Small intestine (tissue), 7 donors: ENCODE measurements at regions not wholly inside any gene's neighbourhood (a gene's known extent, or its start where the extent isn't known, plus 50 kb on each side); places are given as distances from the start of the nearest gene placed in this dataset.
"Not testable (repeated sequence)": the region's sequence is repeated elsewhere in the genome, so short reads cannot be mapped to it uniquely, and the experiment has no call there.

Source experiments
- DNase-seq, 2 donors: peaks; one replicate each; pipeline versions ENCODE4 v3.0.0 to v3.0.0-alpha.2; 2013
- FAIRE-seq: peaks from 2 replicates; lab custom pipeline; 2012; peaks lifted over from hg19 to GRCh38; lab: Jason Lieb, UNC
- H3K27ac ChIP-seq, 3 donors: one replicate each; pipeline ENCODE4 v1.5.1; 2013; ENCODE audit warnings: low read length in 2 of 3, mild to moderate bottlenecking in 2 of 3, control low read depth in 1 of 3, inconsistent platforms in 1 of 3, low read depth in 1 of 3, moderate library complexity in 1 of 3
- H3K27me3 ChIP-seq, 3 donors: one replicate each; pipeline ENCODE4 v1.6.1; 2013; ENCODE audit warnings: low read length in 3 of 3, inconsistent platforms in 1 of 3; ENCODE audit not compliant: control insufficient read depth in 3 of 3, insufficient read depth in 3 of 3
- H3K36me3 ChIP-seq, 3 donors: one replicate each; pipeline ENCODE4 v1.6.1; 2013; ENCODE audit warnings: low read length in 3 of 3, inconsistent platforms in 1 of 3, low read depth in 1 of 3, mild to moderate bottlenecking in 1 of 3, moderate library complexity in 1 of 3; ENCODE audit not compliant: control insufficient read depth in 3 of 3, insufficient read depth in 2 of 3
- H3K4me1 ChIP-seq, 3 donors: one replicate each; pipeline ENCODE4 v1.6.1; 2013; ENCODE audit warnings: low read length in 2 of 3, inconsistent platforms in 1 of 3, low read depth in 1 of 3, mild to moderate bottlenecking in 1 of 3, moderate library complexity in 1 of 3; ENCODE audit not compliant: control insufficient read depth in 3 of 3, insufficient read depth in 2 of 3
- H3K4me3 ChIP-seq, 3 donors: one replicate each; pipeline ENCODE4 v1.5.1; 2013; ENCODE audit warnings: low read length in 3 of 3, control low read depth in 1 of 3, inconsistent platforms in 1 of 3, low read depth in 1 of 3, mild to moderate bottlenecking in 1 of 3, moderate library complexity in 1 of 3
- H3K9me3 ChIP-seq, 2 donors: one replicate each; pipeline ENCODE4 v1.6.1; 2013; ENCODE audit warnings: low read depth in 1 of 2, low read length in 1 of 2; ENCODE audit not compliant: control insufficient read depth in 2 of 2, insufficient read depth in 1 of 2
- WGBS, 3 donors: extraction: QIAGEN DNeasy Blood & Tissue Kit; methylation state at CpG; one replicate each; pipeline ENCODE4 v1.1.7; 2013; 5-methylcytosine and 5-hydroxymethylcytosine counted together
- donor health status: healthy with polysubstance abuse.
- donor health status: control.
- donor health status: control.
- donor health status: Bipolar disorder and iron deficiency.
- donor health status: healthy.

DNA sequence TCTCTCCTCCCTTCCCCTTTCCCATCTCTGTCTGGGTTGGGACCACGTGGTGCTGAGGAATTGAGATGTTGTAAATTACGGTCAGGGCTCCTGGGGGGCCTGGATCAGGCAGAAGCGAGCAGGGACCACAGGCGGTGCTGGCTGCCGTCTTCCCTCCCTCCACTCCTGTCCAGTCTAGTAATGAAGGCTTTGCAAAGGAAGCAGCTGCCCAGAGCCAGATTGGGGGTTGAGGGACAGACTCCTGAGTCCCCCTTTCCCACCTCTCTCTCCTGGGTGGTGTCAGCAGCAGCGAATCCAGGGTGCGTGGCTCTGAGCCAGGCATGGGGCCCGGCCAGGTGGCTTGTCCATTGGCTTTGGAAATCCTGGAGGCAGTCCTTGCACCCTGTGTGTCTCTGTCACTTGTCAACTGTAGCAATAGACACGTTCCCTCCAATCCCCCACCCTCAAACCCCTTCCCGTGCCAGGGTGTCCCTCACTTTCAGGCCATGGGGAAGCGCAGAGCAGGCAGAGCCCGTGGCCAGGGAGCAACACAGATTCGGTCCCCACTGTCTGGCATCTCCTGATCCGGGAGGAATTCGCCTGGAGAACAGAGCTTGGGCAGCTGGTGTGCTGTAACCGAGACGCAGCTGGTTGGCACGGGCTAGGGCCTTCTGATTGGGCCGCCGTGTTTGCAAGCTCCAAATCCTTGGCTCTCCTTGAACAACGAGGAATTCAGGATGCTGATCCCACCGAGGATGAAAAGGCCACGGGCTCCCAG lies 64.8 kb upstream of the WNT4 start:
- WGBS, 3 donors, result 39 to 45% (median 43%) methylated on average over 23 of the region's 23 CpGs
- FAIRE-seq (no peak), DNase-seq (no peak)
- Histone ChIP-seq H3K4me3 (no peak overlapping the region), H3K27me3 (peaks cover 0 to 58% (median 16%) of the 10 kb centered on the region in 3 donors), H3K36me3 (no peaks in the 10 kb centered on the region), H3K9me3 (no peaks in the 10 kb centered on the region), H3K4me1 (no peaks in the 10 kb centered on the region), H3K27ac (no peak overlapping the region)

DNA sequence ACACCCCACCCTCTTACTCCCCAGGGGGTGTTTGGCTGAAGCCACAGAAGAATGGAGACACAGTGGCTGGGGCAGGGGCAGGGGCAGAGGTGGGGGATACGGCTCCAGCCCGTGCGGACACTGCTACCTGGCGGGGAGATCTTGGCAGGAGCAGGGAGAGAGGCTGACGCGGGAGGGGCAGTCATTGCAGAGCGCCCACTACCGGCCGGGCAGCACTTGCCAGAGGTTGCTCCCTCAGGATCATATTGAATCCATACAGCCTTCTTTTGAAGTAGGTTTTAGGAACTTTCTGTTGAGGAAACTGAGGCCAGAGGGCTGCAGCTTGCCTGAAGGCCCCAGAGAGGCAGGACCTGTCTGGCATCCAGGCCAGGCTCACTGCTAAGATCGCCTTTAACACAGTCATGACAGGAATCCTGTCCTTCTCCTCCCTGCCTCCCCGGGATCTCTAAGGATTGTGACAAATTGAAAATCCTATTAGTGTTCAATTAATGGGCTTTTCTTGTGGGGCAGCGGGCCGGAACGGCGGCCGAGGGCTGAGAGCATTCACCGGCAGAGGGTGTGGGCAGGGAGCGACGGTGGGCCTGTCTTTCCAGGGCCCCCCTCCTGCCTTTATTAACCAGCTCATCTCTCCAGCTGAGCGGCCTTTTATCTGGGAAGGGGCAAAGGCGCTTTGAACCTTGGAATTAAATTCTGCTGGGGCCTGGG lies 65.5 kb upstream of the WNT4 start:
- H3K27me3 ChIP-seq, result peaks cover 0 to 63% (median 16%) of the 10 kb centered on the region in 3 donors
- H3K27ac ChIP-seq, result no peak overlapping the region
- WGBS, 3 donors, result 30 to 51% (median 43%) methylated on average over 20 to 21 of the region's 21 CpGs
- H3K4me1 ChIP-seq, result no peaks in the 10 kb centered on the region
- no peak for DNase-seq
- no peak for FAIRE-seq
- H3K4me3 ChIP-seq, result no peak overlapping the region
- H3K9me3 ChIP-seq, result no peaks in the 10 kb centered on the region
- no peaks in the 10 kb centered on the region for H3K36me3 ChIP-seq

DNA sequence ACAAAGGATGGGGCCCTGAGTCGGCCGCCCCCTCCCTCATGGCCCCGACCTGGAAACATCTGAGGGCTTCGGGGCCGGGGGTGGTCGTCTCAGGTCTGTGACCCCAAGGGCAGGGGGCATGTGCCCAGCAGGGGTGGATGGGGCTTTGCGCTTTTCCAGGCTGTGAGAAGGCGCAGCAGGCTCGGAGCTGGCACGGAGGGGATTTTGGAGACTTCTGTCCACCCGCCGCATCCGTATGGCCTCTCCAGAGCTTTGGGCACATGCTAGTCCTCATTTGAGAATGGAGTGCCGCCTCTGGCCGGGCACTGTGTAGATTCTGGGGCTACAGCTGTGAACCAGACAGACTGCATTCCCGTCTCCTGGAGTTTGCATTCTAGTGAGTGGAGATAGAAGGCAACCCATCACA lies 66.1 kb upstream of the WNT4 start:
- WGBS, 3 donors, result 44 to 65% (median 51%) methylated on average over 13 to 16 of the region's 16 CpGs
- Histone ChIP-seq H3K27me3 (peaks cover 0 to 63% (median 16%) of the 10 kb centered on the region in 3 donors), H3K9me3 (no peaks in the 10 kb centered on the region), H3K27ac (no peak overlapping the region), H3K4me3 (no peak overlapping the region), H3K4me1 (no peaks in the 10 kb centered on the region), H3K36me3 (no peaks in the 10 kb centered on the region)
- DNase-seq (no peak), FAIRE-seq (no peak)

DNA sequence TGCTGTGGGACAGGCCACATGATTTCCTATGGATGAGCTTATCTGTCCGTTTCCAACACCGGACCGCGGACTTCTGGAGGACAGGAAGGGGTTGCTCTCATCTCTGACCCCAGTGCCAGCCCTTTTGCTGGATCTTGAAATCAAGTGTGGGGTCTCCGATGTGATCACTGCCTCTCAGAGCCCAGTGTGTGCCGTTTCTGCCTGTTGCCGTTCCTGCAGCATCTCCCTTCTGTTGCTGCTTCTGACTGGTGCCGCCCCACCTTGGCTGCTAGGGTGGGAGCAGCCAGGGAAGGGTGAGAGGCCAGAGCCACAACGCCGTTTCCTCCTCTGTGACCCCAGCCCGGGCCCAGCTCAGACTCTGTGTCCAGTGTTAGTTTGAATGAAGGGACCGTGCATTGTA lies 67.3 kb upstream of the WNT4 start:
- peaks cover 0 to 63% (median 16%) of the 10 kb centered on the region in 3 donors for H3K27me3 ChIP-seq
- H3K36me3 ChIP-seq, result no peaks in the 10 kb centered on the region
- H3K4me1 ChIP-seq, result no peaks in the 10 kb centered on the region
- DNase-seq (no peak), FAIRE-seq (no peak)
- no peak overlapping the region for H3K4me3 ChIP-seq
- WGBS, 3 donors, result 64 to 74% (median 69%) methylated on average over 12 of the region's 12 CpGs
- H3K9me3 ChIP-seq, result no peaks in the 10 kb centered on the region
- no peak overlapping the region for H3K27ac ChIP-seq

DNA sequence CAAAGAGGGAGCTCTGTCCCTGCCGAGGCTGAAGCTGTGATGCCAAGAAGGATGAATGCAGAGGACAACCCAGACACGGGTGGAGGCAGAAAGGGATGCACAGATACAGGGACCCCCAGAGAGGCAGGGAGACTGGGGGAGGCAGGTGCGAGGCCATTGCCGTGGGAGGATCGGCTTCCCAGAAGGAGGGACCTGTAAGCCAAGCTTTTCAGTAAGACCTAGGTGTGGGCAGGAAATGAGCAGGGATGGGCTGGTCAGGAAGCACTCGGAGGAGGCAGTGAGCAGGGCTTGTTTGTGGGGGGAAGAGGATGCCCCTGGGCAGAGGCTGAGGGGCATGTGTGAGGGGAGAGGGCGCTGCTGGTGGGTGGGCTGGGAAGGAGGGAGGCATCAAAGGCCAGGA lies 67.7 kb upstream of the WNT4 start:
- Histone ChIP-seq H3K4me3 (no peak overlapping the region), H3K9me3 (no peaks in the 10 kb centered on the region), H3K27ac (no peak overlapping the region), H3K27me3 (peaks cover 0 to 63% (median 16%) of the 10 kb centered on the region in 3 donors), H3K4me1 (no peaks in the 10 kb centered on the region), H3K36me3 (no peaks in the 10 kb centered on the region)
- FAIRE-seq (no peak), DNase-seq (no peak)
- 25 to 51% (median 34%) methylated on average over 6 to 7 of the region's 7 CpGs for WGBS, 3 donors

DNA sequence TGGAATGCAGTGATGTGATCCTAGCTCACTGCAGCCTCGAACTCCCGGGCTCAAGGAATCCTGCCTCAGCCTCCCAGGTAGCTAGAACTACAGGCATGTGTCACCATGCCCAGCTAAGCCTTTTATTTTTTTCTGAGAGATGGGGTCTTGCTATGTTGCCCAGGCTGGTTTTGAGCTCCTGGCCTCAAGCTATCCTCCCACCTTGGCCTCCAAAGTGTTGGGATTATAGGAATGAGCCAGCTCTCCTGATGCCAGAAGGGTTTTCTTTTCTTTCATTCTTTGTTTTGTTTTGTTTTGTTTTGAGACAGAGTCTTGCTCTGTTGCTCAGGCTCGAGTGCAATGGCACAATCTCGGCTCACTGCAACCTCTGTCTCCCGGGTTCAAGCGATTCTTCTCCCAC lies 68.6 kb upstream of the WNT4 start:
- H3K9me3 ChIP-seq, DNase-seq, H3K4me1 ChIP-seq, H3K27ac ChIP-seq, FAIRE-seq, H3K36me3 ChIP-seq, H3K4me3 ChIP-seq: not testable (repeated sequence)
- WGBS, 3 donors, result 81 to 90% (median 88%) methylated on average over 6 of the region's 6 CpGs
- H3K27me3 ChIP-seq, result peaks cover 0 to 64% (median 16%) of the 10 kb centered on the region in 3 donors

DNA sequence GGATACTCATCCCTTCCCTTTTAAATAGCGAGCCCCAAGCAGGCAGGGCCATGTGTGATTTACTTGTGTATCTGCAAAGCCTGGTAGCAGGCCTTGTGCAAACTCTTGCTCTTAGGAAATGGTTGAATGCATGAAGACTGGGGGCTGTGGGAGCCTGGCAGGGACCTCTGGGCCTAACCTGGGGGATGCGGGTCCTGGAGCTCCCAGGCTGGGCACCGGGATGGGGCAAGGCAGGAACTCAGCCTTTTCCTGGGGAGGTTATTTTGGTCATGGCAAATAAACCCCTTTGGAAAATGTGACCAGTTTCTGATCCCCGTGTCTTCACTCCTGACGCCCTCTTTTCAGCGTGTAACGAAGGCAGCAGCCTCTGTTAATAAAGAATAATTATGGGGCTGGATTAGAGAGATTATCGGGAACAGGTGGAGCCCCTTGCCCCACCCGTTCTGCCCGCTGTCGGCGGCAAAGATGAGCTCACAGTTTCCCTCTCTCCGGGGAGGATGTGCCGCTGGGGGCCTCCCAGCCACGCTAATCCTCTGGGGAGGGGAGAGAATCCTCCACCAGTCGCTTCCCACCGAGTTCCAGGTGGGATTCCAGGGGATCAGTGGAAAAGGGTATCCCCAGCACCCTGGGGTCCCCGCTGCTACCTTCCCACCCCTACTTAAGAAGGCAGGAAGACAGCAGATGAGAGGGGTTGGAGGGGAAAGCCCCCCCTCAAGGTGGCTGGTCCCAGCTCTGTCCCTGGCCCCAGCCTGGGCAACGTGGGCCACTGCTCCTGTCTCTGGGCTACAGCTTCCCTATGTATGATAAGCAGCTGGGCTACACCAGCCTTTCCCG lies 69.7 kb upstream of the WNT4 start:
- 34 to 45% (median 39%) methylated on average over 20 of the region's 20 CpGs for WGBS, 3 donors
- Histone ChIP-seq H3K27me3 (peaks cover 0 to 58% (median 16%) of the 10 kb centered on the region in 3 donors), H3K36me3 (no peaks in the 10 kb centered on the region)

DNA sequence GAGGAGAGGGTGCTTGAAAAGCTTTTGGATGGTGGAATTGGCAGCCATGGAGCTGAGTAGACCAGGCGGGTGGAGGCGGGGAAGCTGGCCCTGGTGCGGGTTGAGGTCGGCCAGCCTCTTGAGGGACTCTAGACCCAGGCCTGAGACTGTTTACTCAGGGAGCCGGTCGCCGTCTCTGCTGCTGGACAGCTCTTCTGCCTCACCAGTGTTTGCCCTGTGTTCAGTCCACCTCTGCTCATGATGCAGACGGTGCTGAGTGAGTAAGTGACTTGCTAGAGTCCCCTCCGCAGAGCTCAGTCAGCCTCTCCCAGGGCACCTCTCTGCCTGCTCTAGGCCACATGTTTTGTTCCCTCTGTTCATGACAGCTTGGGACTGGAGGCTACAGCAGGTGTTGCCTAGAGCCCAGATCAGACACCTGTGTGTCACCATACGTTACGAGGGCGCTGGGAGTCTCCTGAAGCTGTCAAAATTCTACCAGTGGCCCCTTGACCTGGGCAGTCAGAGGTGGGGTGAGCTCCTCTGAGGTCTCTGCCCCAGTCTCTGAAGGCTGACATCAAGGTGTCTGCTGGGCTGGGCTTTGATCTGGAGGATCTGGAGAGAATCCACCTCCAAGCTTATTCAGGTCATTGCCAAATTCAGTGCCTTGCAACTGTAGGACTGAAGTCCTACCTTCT lies 73.5 kb upstream of the WNT4 start:
- Histone ChIP-seq H3K36me3 (no peaks in the 10 kb centered on the region), H3K27me3 (peaks cover 0 to 25% (median 2%) of the 10 kb centered on the region in 3 donors), H3K4me3 (no peak overlapping the region), H3K27ac (no peak overlapping the region), H3K4me1 (no peaks in the 10 kb centered on the region), H3K9me3 (peaks cover 0 to 1% of the 10 kb centered on the region in 2 donors)
- DNase-seq (no peak), FAIRE-seq (no peak)
- 61 to 72% (median 68%) methylated on average over 12 of the region's 12 CpGs for WGBS, 3 donors

More for the DNA sequence above, 69.7 kb upstream of the WNT4 start:
- H3K9me3 ChIP-seq, result no peaks in the 10 kb centered on the region
- H3K4me3 ChIP-seq, result no peak overlapping the region
- FAIRE-seq (no peak), DNase-seq (no peak)
- no peaks in the 10 kb centered on the region for H3K4me1 ChIP-seq
- no peak overlapping the region for H3K27ac ChIP-seq
